HCT116 (cell line): ENCODE measurements at regions not wholly inside any gene's neighbourhood (a gene's known extent, or its start where the extent isn't known, plus 50 kb on each side); places are given as distances from the start of the nearest gene placed in this dataset.

Experiments used
- CBX3 ChIP-seq: IDR thresholded peaks from 2 replicates; pipeline ENCODE4 v1.6.1; 2012; ENCODE audit warnings: low read depth
- POLR2A ChIP-seq: IDR thresholded peaks from 2 replicates; pipeline ENCODE4 v1.7.0; 2011; ENCODE audit warnings: borderline replicate concordance; ENCODE audit not compliant: insufficient read depth, insufficient read length; ENCODE audit errors: extremely low read depth
- TF ChIP-seq, protein P1 (sequence below): IDR thresholded peaks from 2 replicates; pipeline ENCODE4 v1.6.1; 2011; ENCODE audit warnings: mild to moderate bottlenecking, low read length, moderate library complexity; ENCODE audit not compliant: insufficient replicate concordance; ENCODE audit errors: extremely low read depth
- TF ChIP-seq, protein P2 (sequence below): IDR thresholded peaks from 2 replicates; pipeline ENCODE4 v1.6.1; 2012

DNA sequence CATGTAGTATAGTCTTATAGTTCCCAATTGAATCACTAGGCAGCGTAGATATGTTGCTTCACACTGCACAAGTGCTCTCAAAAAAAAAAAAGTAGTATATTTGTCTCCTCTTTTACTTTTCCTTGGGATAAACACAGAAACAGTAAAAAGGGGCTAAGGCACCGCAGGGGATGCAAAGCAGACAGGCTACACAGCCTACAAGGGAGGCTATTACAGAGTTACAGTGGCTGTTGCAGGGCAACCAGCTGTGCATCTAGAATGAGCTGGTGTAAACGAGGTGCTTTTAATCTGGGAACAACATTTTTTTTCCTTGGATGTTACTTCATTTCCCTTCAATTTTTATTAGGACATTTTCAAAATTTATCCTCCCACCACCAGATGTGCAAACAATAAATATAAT is 1934.7 kb upstream of the CELF4 start:
- no peak for TF ChIP-seq CBX3
- TF ChIP-seq POLR2A = no peak
- TF ChIP-seq, protein P1, sequence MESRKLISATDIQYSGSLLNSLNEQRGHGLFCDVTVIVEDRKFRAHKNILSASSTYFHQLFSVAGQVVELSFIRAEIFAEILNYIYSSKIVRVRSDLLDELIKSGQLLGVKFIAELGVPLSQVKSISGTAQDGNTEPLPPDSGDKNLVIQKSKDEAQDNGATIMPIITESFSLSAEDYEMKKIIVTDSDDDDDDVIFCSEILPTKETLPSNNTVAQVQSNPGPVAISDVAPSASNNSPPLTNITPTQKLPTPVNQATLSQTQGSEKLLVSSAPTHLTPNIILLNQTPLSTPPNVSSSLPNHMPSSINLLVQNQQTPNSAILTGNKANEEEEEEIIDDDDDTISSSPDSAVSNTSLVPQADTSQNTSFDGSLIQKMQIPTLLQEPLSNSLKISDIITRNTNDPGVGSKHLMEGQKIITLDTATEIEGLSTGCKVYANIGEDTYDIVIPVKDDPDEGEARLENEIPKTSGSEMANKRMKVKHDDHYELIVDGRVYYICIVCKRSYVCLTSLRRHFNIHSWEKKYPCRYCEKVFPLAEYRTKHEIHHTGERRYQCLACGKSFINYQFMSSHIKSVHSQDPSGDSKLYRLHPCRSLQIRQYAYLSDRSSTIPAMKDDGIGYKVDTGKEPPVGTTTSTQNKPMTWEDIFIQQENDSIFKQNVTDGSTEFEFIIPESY = no peak
- TF ChIP-seq, protein P2, sequence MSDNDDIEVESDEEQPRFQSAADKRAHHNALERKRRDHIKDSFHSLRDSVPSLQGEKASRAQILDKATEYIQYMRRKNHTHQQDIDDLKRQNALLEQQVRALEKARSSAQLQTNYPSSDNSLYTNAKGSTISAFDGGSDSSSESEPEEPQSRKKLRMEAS = no peak
